GM23248 (cell line): ENCODE measurements at regions not wholly inside any gene's neighbourhood (a gene's known extent, or its start where the extent isn't known, plus 50 kb on each side); places are given as distances from the start of the nearest gene placed in this dataset.

Source experiments
- EZH2 ChIP-seq: fragments of 200-600 bp; sonication (generic); IDR thresholded peaks from 2 replicates; pipeline ENCODE4 v1.6.1; 2018; ENCODE audit warnings: antibody characterized with exemption, mild to moderate bottlenecking; ENCODE audit not compliant: insufficient read depth, poor library complexity, severe bottlenecking
- EZH2phosphoT487 ChIP-seq: fragments of 200-600 bp; sonication (generic); IDR thresholded peaks from 2 replicates; pipeline ENCODE4 v1.6.1; 2018; ENCODE audit warnings: antibody characterized with exemption, moderate library complexity, mild to moderate bottlenecking, low read depth; ENCODE audit not compliant: insufficient read depth

- TF ChIP-seq EZH2phosphoT487 (no peak), EZH2 (no peak)
Measured at GRCh38 chr4:107265859-107266258, 229.7 kb upstream of the DKK2 start.
